UCSD-AML1 (cell line): ENCODE measurements at regions not wholly inside any gene's neighbourhood (a gene's known extent, or its start where the extent isn't known, plus 50 kb on each side); places are given as distances from the start of the nearest gene placed in this dataset.

Source experiments
- DNase-seq: peaks from one replicate; lab custom pipeline; 2025; ENCODE audit not compliant: unreplicated experiment; lab: John Stamatoyannopoulos, UW

DNA sequence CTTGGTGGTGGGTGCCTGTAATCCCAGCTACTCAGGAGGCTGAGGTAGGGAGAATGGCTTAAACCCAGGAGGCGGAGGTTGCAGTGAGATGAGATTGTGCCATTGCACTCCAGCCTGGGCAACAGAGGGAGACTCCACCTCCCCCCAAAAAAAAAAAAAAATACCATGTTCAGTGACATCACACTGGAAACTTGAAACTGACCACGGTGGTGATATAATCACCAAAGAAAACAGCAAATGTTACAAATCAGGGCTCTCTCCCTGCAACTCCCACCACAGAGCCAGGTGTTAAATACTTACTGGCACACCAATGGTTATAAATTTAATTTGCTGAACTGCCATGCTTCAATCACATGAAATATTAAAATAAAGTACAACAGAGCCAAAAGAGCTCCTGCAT is 81.4 kb downstream of the ZNF608 start:
- DNase-seq, result no peak

DNA sequence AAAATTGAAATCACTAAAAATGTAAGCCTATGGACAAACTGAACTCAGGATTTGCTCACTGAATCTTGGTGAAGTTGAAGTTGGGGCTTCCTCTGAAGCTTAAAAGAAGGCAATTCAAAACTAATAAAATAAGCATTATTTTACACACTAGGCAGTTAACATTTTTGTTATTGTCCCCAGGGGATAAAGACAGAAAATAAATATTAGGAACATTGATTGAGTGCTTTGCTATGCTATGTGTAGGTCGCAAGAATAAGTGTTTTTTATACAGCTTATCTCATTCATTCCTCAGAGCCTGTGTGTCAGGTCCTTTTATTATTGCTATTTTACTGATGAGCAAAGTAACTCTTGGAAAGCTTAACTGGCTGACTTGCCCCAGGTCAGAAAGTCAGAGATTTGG is 82.2 kb downstream of the ZNF608 start:
- no peak for DNase-seq

DNA sequence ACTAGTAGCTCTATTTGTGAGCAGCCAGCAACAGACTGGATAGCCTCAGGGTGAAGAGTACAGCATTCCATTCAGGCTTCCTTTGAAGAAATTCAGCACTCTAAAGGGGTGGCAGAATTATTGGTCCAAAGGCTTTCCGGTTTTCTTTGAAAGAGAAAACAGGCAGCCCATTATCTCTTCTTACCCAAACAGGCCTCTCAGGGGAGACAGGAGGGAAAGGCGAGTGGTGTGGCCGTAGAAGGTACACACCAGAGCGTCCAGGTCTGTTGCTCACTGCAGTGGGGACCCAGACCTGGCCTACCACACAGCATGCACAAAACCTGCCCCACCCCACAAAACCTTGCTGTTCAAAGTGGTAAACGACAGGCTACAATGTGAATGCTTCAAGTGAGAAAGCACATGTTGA is 83.3 kb downstream of the ZNF608 start:
- DNase-seq, result no peak

DNA sequence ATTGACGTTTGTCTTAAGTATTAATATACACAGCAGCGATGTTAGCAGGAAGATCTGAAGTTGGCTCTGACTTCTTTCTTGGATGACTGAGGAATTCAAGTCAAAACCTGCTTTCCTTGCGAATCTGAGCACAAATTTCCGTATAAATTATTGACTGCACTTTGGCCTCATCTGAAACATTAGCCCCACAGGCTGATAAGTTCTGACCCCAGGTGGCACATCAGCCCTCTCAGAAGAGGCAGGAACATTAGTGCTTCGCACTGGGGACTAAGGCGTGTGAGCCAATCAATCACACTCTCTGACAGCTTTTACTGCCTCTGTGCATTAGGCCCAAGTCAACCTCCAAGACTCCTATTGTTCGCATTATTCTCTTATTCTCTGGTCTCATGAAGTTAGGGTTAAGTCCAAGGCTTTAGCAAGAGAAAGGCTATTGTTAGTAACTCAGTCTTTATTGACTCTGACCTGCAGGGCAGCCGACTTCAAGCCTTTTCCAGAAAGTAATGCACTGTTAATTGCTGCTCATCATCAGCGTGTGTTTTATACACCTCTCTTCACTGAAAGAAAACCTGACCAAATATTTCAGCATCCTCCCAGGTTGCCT is 84.2 kb downstream of the ZNF608 start:
- no peak for DNase-seq

DNA sequence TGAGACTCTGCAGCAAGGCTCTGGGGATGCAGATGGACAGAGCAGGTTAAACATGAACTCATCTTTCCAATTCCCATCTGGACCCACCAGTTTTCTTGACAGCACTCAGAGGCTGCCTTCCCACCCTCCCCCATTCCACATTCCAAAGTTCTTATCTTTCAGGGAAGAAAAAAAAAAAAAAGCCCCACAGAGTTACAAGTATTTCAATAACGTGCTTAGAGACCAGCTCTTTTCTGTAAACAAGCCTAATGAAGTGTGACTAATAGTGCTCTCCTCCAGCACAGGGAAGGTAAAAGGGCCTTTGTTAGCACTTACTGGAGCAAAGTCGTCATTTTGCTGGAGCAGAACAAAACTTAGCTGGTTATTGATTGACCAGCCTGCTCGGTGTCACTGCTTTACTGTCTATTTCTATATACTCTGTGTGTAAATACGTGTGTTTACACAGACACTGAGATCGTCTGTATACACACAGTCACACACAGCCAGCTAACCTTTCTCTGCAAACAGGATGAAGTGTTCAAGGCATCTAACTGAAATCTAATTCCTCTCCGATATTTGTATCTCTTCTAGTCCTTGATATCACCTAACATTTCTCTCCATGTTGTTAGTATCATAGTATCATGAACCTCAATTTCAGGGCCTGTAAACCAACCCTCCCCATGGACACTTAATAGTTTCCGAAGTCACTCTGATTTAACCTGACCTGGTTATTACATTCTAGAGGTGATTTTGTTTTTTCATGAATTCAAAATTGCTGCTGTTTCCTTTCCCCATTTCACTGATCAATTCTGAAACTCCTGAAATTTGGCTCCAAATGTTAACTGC is 84.9 kb downstream of the ZNF608 start:
- DNase-seq, result no peak

DNA sequence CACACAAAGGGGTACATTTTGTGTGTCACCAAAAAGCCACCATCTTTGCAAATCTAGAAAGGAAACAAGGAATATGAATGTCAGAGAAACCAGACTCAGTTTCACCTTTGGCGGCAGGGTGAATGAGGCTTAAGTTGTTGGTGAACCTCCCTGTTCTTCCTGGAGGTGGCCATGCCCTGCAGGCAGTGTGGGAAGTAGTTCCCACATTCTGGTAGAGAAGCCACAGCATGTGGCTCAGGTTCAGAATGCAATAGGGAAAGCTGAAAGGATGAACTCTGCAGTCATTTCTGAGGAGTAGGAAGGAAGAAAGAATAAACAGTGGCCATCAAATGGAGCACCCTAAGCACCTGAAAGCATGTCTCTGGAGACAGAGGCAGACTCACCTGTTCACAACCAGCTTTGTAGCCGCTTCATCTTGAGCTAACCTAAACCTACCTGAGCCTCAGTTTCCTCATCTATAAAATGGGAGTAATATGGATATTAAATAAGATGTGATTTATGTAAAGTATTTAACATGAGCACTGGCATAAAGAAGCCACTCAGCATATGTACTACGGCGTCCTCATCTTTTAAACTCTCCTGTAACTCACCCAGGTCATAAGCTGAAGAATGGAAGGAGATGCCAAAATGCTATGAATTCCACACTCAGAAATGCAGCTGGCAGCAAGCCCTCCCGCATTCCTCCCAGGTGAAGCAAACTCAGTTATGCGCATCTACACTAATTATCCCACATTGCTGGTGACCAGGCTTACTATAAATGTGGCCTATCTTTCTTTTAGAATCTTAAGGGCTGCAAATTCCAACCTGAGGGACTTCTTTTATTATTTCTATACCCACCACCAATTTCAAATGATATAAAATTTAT is 86.0 kb downstream of the ZNF608 start:
- DNase-seq, result no peak

DNA sequence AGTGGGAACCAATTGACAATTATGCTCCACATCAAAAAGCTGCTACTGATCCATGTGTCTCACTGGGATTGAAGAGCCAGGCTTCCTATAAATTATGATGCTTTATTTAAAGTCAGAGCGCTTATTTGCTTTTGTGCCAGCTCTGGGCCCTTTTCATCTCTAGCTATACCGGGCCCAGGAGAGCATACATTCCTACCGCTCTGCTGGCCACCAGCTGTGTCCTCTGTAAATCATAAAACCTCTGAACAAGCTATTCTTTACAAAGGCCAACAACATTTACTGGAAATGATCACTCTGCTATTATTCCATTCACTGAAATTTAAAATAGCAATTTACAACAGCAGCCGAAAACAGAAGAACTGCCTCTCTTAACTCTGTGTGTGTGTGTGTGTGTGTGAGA is 86.6 kb downstream of the ZNF608 start:
- no peak for DNase-seq

DNA sequence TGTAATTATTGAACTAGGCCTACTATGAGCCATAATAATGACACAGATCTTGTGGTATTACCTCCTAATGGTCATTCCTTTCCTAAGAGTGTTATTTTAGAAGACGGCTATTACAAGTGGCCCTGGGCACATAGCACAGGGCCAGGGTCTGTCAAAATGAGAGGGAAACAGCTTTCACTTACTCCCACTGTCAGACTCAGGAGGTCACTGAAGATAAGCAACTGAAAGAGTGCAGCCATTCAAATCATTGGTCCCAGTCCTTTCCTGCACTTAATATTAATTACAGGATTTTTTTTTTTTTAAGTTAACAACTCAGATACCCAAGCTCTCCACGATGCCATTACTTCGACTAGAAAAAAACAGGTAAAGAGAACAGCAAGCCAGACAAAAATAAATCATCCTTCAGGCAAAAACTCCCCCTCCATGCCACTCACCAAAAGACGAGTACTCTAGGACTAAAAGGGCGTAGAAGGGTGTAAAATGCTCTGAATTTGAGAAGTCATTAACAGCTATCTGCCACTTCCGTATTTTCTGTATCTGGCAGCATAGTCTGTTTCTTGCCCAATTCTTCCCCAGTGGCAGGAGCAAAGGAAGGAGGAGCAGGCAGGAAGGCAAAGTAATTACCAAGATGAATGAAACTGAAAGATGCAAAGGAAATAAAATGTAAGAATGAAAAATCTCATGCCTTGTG is 87.4 kb downstream of the ZNF608 start:
- DNase-seq, result peak; percentile 10

DNA sequence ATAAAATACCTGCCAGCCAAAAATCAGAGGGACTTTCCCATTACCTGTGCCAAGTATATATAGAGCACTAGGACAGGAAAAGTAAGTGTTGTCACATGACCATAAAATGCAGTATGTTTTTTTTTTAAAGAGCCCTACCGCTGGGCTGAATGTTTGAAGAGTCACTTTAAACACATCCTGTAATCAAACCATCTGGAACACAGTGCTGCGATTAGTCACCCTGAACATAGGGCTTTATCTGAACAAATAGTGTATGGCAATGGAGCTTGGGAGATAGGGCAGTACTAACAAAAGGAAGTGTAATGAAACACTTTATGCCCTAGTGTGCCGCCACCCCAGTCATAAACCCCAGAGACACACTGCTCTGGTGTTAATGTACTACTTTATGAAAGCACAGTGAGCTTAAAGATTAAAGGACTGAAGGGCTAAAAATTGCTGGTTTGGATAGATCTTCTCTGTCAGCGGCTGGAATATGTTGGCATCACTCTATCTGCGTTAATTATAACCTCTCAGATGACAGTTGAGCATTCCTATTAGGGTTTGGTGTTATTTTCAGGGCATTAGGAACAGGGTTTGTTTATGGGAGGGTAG is 90.4 kb downstream of the ZNF608 start:
- peak; percentile 12 for DNase-seq

DNA sequence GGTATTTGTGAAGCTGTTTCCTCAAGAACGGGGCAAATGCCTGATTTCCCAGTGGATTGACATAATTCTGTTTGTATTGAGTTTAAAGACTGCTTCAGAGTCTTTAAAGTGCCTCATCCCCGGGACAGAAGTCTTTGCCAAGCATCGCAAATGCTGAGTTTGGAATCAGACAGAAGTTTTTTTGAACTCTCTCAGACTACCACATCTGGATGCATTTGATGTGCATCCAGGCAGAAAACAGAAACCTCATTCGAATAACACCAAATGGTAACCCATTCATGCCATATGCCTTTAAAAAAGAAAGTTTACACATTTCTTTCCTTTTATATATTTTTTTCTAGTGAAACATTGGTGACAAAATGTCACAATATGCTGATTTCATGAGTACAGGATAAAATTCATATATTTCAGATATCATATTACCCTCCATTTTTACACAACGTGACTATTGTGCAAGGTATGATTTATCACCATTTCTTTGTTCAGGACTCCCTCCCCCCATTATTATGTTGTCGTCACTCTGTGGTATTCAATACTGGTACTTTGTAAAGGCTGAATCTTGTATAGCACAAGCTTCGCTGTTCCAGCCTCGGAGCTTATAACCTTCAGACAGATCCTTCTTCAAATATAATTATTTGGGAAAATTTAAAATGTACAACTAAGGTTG is 91.1 kb downstream of the ZNF608 start:
- no peak for DNase-seq

DNA sequence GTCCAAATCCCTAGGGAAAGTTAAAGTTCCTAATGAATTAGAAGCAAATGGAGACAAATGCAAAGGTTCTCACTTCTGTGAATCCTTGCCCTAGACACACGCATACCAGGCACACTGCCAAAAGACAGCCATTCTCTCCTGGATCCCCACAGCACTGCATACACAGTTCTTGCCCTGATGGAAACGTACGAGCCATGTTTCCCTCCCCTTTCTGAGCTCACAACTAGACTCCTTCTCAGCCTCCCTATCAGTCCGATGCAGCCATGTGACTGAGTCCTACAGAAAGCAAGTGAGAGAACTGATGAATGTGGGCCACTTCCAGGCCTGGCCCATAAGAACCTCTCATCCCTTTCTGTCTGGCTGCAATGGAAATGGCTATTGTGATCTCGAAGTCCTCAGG is 92.0 kb downstream of the ZNF608 start:
- DNase-seq, result no peak

DNA sequence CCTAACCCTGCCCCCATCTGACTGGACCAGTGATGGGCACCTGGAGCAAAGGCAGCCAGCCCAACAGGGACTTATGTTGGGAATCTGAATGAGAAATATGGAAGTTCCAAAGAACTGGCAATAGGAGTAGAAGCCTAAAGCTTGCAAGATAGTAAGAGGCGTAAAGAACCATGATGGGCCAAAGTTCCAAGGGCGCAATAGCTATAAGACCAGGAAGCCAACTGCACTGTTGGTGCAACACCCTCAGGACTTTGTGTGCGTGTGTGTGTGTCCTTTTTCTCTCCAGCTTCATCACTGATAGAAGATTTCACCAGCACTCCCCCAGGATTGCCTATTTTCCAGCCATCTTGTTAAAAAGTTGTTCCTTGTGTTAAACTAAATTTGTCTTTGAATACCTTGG is 92.8 kb downstream of the ZNF608 start:
- no peak for DNase-seq

DNA sequence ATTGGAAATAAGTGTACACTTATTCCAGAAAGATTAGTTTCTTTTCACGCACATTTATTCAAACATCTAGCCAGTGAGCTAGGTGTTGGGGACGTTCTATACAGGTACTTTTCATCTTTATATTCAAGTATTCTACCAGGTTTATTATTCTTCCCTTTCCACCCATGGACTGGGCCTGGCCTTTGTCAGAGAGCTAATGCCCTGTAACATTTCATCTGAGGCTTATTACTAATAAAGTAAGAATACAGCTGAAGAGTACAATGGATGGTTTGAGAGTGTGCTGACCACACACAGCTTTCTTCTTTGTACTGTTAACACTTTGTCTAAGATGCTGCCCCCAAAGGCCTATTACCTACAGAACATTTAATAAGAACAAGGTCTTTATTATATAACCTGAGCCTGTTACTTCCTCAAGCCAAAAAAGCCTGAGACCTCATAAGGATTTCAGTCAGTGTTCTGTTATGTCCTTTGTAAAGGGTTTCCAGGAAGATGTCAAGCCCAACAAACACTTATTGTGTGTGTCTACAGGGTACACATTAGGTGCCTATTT is 93.5 kb downstream of the ZNF608 start:
- no peak for DNase-seq

DNA sequence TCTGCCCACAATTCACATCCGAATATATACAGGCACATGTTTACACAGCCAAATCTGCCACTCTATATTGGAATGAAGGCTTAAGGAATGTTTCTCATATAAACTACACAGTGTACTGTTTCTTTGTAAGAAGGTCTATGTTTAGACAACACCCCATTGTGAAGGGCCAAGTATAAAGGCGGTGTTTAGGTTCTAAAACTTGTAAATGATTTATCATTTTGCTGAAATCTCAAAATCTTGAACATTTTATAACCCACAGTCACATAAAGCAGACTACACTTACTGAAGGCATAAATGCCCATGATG is 94.0 kb downstream of the ZNF608 start:
- DNase-seq, result no peak

DNA sequence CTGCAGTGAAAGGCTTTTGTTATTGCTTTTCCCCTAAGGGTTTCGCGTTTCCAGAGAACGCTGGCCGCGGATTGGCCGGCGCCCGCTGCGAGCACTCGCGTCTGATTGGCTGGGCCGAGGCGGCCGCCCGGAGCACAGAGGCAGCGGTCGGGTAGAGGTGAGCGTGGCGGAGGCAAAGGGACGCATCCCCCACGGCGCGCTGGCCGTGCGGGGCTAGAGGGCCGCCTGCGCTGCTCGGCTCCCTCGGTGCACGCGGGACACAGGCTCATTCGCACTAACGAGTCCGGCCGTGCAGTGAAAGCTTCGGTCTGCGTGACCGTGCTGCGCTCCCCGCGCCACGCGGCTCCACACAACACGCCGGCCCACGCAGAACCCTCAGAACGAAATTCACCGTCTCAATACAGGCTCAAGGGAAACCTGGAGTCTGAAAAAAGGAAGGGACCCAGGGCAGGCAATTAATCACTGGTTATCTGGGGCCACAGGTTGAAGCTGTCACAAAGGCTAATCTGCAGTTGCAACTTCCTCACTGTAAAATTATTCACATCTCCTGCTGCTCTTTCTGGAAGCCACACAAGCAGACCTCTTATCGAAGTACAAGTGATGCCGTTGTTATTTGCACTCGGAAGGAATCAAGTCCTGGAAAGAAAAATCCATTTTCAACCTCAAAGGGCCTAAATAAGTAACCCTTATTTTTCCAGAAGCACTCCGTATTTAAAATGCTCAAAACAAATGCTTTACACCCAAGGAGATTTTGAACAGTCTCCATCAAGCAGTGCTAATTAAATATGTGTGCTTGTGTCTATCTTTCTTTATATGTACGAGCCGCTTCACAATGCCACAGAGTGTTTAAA is 94.6 kb downstream of the ZNF608 start:
- peak; percentile 83 for DNase-seq

DNA sequence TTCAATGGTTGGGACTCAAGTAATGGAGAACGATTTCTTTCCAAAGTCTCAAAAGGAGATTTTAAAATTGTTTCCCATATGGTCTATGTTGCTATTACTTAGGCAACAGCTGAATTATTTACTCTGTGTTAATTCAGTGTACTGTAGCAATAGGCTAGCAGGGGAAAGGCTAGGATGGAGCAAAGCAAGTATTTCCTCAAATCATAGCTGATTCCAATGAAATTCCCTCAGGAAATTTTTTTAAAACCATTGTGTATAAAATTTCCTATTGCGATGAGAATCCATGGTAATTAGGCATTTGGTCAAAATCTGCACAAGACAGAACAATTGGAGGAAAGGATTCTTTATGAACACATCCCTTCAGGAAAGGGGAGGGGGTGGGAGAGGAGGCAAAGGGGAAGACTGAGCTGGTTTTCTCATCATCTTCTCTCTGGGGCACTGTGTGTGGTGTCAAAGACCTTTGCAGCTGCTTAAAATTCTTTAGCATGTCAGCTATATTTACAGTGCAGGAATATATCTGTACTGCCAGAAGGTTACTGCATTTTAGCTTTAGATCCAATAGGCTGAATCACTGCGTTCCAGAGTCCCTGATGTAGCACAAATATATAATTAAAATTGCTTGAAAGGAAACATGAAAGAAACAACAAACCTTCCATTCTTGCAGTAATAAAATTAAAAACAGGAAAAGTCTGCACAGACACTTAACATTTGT is 95.3 kb downstream of the ZNF608 start:
- no peak for DNase-seq

DNA sequence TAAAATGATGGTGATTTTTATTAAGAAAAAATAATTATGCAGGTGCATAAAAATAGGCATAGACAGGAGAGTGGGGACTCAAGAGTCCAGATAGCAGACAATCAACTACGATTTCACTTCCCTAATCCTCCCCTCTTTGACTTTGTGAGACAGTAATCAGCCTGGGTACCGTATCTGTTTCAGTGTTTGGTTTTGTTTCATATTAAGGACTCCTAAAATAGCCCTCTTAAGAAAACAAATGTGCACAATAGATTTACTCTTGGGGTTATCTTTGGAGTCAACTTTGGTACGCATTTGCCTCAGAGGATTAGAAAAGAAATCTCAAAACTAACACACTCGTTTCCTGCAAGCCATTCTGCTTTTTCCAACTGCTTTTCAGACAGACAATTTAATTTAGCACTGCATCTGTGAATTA is 96.3 kb downstream of the ZNF608 start:
- DNase-seq, result no peak

DNA sequence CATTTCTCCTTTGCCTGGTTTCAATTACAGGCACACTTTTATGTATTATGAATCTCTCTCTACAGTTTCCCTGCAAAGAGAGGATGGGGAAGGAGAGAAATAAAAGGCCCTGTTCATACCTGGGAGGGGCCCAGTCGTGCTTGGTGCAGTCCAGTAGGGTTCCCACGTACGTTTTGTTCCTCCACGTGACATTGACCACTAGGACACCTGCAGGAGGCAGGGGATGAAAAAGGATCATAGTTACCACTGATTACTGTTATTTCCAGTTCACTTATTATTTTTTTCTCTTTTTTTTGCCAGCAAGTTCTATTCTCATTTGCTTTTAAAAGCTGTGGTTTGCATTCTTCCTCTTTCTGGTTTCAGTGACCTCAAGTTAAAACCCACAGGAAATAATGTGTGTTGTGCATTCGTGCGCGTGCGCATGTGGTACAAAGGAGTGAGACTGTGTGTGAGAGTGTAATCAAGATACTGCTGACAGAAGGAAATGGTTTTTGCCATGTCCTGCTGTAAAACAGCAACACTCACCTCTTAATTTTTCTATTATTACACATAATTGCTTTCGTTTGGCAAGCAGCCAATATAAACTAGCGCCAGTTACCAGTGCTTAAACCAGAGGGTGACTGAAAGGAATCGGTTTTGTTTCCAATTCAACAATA is 96.8 kb downstream of the ZNF608 start:
- DNase-seq, result peak; percentile 89
